ENCODE measurements at regions not wholly inside any gene's neighbourhood (a gene's known extent, or its start where the extent isn't known, plus 50 kb on each side); places are given as distances from the start of the nearest gene placed in this dataset.

DNA sequence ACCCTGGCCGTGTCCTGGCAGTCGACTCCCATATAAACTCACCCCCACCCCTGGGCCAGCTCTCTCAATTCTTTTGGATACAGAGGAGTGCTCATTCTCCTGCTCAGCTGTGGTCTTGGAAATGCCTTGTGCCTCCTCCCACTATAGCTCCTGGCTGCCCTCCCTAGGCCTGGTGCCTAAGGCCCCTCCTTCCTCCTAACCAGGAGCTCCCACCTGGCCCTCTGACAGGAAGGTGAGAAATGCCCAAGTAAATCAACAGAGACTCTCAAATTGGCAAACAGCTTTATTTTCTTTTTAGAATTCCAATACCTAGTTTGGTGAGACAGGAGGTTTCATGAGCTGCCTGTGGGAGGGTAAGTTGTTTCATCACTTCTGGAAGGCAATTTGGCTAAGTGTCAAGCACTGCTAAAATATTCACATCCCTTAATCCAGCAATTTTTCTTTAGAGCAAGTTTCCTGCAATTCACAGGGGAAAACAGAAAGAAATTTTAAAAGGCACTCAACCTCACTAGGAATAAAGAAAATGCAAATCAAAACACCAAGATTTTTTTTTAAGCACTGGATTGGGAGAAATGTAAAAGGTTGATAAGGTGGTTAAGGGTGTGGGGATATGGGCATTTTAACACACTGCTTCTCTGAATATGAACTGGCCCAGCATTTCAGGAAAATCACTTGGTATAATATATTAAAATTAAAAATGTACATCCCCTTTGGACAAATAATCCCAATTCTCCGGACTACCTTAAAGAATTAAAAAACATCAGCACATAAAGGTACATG lies 209.7 kb upstream of the ARHGAP20 start:
- TF ChIP-seq, protein P1, sequence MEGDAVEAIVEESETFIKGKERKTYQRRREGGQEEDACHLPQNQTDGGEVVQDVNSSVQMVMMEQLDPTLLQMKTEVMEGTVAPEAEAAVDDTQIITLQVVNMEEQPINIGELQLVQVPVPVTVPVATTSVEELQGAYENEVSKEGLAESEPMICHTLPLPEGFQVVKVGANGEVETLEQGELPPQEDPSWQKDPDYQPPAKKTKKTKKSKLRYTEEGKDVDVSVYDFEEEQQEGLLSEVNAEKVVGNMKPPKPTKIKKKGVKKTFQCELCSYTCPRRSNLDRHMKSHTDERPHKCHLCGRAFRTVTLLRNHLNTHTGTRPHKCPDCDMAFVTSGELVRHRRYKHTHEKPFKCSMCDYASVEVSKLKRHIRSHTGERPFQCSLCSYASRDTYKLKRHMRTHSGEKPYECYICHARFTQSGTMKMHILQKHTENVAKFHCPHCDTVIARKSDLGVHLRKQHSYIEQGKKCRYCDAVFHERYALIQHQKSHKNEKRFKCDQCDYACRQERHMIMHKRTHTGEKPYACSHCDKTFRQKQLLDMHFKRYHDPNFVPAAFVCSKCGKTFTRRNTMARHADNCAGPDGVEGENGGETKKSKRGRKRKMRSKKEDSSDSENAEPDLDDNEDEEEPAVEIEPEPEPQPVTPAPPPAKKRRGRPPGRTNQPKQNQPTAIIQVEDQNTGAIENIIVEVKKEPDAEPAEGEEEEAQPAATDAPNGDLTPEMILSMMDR (IDR thresholded peaks at IDR 0.05), result no peak
- TF ChIP-seq POLR2A (IDR thresholded peaks at IDR 0.05), result no peak
